ENCODE measurements at regions not wholly inside any gene's neighbourhood (a gene's known extent, or its start where the extent isn't known, plus 50 kb on each side); places are given as distances from the start of the nearest gene placed in this dataset.

DNA sequence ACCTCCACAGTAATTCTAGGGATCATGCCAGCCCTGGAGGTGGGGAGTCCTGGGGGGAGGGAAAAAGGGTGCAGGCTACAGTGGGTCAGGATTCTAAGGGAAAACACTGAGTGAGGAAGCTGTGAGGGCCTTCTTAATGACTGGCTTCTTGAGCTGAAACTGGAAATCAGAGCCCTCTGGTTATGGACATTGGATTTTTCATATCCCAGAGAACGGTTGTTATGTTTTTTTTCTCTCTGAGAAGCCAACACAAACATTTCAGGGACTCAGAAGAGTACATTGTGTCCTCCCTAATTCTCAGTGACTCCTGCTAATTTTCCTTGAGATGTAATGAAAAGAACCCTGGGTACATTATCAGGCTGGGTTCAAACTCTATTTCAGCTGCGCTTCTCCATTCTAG, 162.4 kb upstream of the PRDX4 start:
- POLR2A ChIA-PET, result no interaction called here
- TF ChIP-seq, protein P1, sequence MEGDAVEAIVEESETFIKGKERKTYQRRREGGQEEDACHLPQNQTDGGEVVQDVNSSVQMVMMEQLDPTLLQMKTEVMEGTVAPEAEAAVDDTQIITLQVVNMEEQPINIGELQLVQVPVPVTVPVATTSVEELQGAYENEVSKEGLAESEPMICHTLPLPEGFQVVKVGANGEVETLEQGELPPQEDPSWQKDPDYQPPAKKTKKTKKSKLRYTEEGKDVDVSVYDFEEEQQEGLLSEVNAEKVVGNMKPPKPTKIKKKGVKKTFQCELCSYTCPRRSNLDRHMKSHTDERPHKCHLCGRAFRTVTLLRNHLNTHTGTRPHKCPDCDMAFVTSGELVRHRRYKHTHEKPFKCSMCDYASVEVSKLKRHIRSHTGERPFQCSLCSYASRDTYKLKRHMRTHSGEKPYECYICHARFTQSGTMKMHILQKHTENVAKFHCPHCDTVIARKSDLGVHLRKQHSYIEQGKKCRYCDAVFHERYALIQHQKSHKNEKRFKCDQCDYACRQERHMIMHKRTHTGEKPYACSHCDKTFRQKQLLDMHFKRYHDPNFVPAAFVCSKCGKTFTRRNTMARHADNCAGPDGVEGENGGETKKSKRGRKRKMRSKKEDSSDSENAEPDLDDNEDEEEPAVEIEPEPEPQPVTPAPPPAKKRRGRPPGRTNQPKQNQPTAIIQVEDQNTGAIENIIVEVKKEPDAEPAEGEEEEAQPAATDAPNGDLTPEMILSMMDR (IDR thresholded peaks at IDR 0.05), result no peak
- intact Hi-C loops (cut with DNase I, micrococcal nuclease), result no loop called here
- Histone ChIP-seq H3K4me3 (ENCODE audit: low read length) (no peak overlapping the region), H3K27me3 (ENCODE audit: control insufficient read depth in 1 of 2, insufficient read depth in 2 of 2, low read length in 2 of 2) (no peaks in the 10 kb centered on the region), H3K9me3 (ENCODE audit: control insufficient read depth in 1 of 2, insufficient read depth in 1 of 2, low read length in 2 of 2) (peaks cover 0 to 7% of the 10 kb centered on the region in 2 experiments), H3K27ac (ENCODE audit: low read depth in 1 of 2, low read length in 2 of 2) (no peak overlapping the region), H3K36me3 (ENCODE audit: insufficient read depth, low read length) (no peaks in the 10 kb centered on the region), H3K4me1 (ENCODE audit: insufficient read depth, low read length) (no peaks in the 10 kb centered on the region)
- no peak overlapping the region for H3K27ac Mint-ChIP-seq
- CTCF ChIA-PET, result no interaction called here
- no peak overlapping the region for H3K4me3 Mint-ChIP-seq
- no peak for DNase-seq
- no peaks in the 10 kb centered on the region for H3K27me3 Mint-ChIP-seq
- H3K36me3 Mint-ChIP-seq (ENCODE audit: low read depth), result no peaks in the 10 kb centered on the region
- peaks cover 2% of the 10 kb centered on the region for H3K9me3 Mint-ChIP-seq
- no peak for ATAC-seq (ENCODE audit: poor library complexity)
- no peaks in the 10 kb centered on the region for H3K4me1 Mint-ChIP-seq (ENCODE audit: low read depth)

DNA sequence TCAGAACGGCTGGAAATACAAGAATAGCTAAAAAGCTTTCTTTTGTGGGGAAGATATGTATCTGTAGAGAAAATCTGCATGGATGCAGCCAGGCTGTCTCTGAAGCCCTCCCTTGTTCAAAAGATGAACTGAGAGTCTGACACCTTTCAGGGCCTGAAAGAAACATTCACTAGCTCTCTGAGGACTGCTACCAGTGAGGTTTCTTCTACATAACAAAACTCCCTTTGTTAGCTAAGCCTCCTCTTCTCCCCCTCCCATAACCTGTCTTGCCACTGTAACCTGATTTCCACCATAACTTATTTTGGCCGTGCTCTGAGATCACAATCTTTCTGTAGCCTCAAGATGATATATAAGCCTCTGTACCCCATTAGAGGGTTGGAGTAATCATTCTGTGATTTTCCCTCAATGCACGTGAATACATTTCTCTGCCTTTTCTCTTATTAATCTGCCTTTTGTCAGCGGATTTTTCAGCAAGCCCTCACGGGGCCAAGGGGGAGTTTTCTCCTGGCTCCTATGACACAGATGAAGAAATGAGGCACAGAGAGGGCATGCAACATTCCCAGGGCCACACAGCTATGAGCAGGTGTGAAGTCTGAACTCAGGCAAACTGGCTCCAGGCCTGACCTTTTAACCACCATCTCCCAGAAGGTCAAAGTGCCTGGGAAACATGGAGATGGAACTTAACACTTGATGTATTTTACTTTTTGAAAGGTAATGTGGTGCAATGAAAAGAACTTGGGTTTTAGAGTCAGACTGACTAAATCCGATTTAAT, 161.6 kb upstream of the PRDX4 start:
- POLR2A ChIA-PET, result no interaction called here
- Histone ChIP-seq H3K4me1 (ENCODE audit: insufficient read depth, low read length) (no peaks in the 10 kb centered on the region), H3K4me3 (ENCODE audit: low read length) (no peak overlapping the region), H3K36me3 (ENCODE audit: insufficient read depth, low read length) (no peaks in the 10 kb centered on the region), H3K27me3 (ENCODE audit: control insufficient read depth in 1 of 2, insufficient read depth in 2 of 2, low read length in 2 of 2) (no peaks in the 10 kb centered on the region), H3K9me3 (ENCODE audit: control insufficient read depth in 1 of 2, insufficient read depth in 1 of 2, low read length in 2 of 2) (peaks cover 0 to 7% of the 10 kb centered on the region in 2 experiments), H3K27ac (ENCODE audit: low read depth in 1 of 2, low read length in 2 of 2) (no peak overlapping the region)
- Mint-ChIP-seq H3K4me1 (ENCODE audit: low read depth) (no peaks in the 10 kb centered on the region), H3K27ac (no peak overlapping the region), H3K27me3 (no peaks in the 10 kb centered on the region), H3K4me3 (no peak overlapping the region), H3K9me3 (peaks cover 2% of the 10 kb centered on the region), H3K36me3 (ENCODE audit: low read depth) (no peaks in the 10 kb centered on the region)
- no peak for DNase-seq
- CTCF ChIA-PET, result no interaction called here
- TF ChIP-seq, protein P1 (IDR thresholded peaks at IDR 0.05), result no peak
- no peak for ATAC-seq (ENCODE audit: poor library complexity)
- intact Hi-C loops (cut with DNase I, micrococcal nuclease), result no loop called here

DNA sequence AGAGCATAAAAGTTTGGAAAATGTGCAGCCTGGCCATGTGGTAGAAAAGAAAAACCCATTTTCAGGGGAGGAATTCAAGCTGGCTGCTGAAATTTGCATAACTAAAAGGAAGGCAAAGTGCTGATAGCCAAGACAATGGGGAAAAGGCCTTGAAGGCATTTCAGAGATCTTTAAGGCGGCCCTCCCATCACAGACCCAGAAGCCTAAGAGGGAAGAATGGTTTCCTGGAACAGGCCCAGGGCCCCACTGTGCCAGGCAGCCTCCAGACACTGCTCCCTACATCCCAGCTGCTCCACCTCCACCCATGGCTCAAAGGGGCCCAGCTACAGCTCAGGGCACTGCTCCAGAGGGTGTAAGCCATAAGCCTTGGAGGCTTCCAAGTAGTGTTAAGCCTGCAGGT, 158.0 kb upstream of the PRDX4 start:
- H3K27me3 ChIP-seq (ENCODE audit: control insufficient read depth in 1 of 2, insufficient read depth in 2 of 2, low read length in 2 of 2), result no peaks in the 10 kb centered on the region
- no peaks in the 10 kb centered on the region for H3K4me1 Mint-ChIP-seq (ENCODE audit: low read depth)
- CTCF ChIA-PET, result no interaction called here

More for the DNA sequence above, 158.0 kb upstream of the PRDX4 start:
- Mint-ChIP-seq H3K4me3 (no peak overlapping the region), H3K36me3 (ENCODE audit: low read depth) (no peaks in the 10 kb centered on the region), H3K27ac (no peak overlapping the region), H3K9me3 (peaks cover 2% of the 10 kb centered on the region), H3K27me3 (no peaks in the 10 kb centered on the region)
- Histone ChIP-seq H3K36me3 (ENCODE audit: insufficient read depth, low read length) (no peaks in the 10 kb centered on the region), H3K4me1 (ENCODE audit: insufficient read depth, low read length) (no peaks in the 10 kb centered on the region), H3K9me3 (ENCODE audit: control insufficient read depth in 1 of 2, insufficient read depth in 1 of 2, low read length in 2 of 2) (peaks cover 0 to 7% of the 10 kb centered on the region in 2 experiments), H3K27ac (ENCODE audit: low read depth in 1 of 2, low read length in 2 of 2) (no peak overlapping the region), H3K4me3 (ENCODE audit: low read length) (no peak overlapping the region)
- no peak for DNase-seq
- ATAC-seq (ENCODE audit: poor library complexity), result no peak
- intact Hi-C loops (cut with DNase I, micrococcal nuclease), result no loop called here
- TF ChIP-seq, protein P1 (IDR thresholded peaks at IDR 0.05), result no peak
- POLR2A ChIA-PET, result no interaction called here
